Liver (tissue), 8 donors: ENCODE measurements at regions not wholly inside any gene's neighbourhood (a gene's known extent, or its start where the extent isn't known, plus 50 kb on each side); places are given as distances from the start of the nearest gene placed in this dataset.

ENCODE experiments used
- DNase-seq: peaks from one replicate; pipeline ENCODE4 v3.0.0-alpha.2; 2017; ENCODE audit warnings: low spot score
- H3K27ac ChIP-seq, 2 donors: one replicate each; pipeline ENCODE4 v1.7.0; 2013; ENCODE audit warnings: inconsistent platforms in 2 of 2, low read length in 2 of 2, control low read depth in 1 of 2, low read depth in 1 of 2, mild to moderate bottlenecking in 1 of 2
- H3K27me3 ChIP-seq, 4 donors: one replicate each; pipeline versions ENCODE4 v1.6.1 to v1.7.0; 2013; ENCODE audit warnings: low read length in 3 of 4, inconsistent platforms in 1 of 4, mild to moderate bottlenecking in 1 of 4, moderate library complexity in 1 of 4; ENCODE audit not compliant: control insufficient read depth in 4 of 4, insufficient read depth in 4 of 4
- H3K36me3 ChIP-seq, 4 donors: one replicate each; pipeline versions ENCODE4 v1.6.1 to v1.7.0; 2013; ENCODE audit warnings: low read length in 3 of 4, mild to moderate bottlenecking in 3 of 4, low read depth in 1 of 4, moderate library complexity in 1 of 4; ENCODE audit not compliant: control insufficient read depth in 4 of 4, insufficient read depth in 3 of 4
- H3K4me1 ChIP-seq, 4 donors: one replicate each; pipeline versions ENCODE4 v1.6.1 to v1.7.0; 2013; ENCODE audit warnings: low read length in 3 of 4, mild to moderate bottlenecking in 3 of 4, moderate library complexity in 1 of 4; ENCODE audit not compliant: control insufficient read depth in 4 of 4, insufficient read depth in 4 of 4
- H3K4me3 ChIP-seq, 3 donors: one replicate each; pipeline versions ENCODE4 v1.6.1 to v1.7.0; 2013; ENCODE audit warnings: low read length in 3 of 3, control low read depth in 1 of 3, low read depth in 1 of 3, mild to moderate bottlenecking in 1 of 3
- H3K9ac ChIP-seq, 2 donors: one replicate each; pipeline ENCODE4 v1.7.0; 2013; ENCODE audit warnings: low read length in 2 of 2, mild to moderate bottlenecking in 2 of 2, moderate library complexity in 2 of 2, control low read depth in 1 of 2, low read depth in 1 of 2
- H3K9me3 ChIP-seq, 4 donors: one replicate each; pipeline versions ENCODE4 v1.6.1 to v1.7.0; 2013; ENCODE audit warnings: low read length in 3 of 4; ENCODE audit not compliant: control insufficient read depth in 4 of 4
- EGR1 ChIP-seq, 2 donors: IDR thresholded peaks; 2 replicates each; pipeline ENCODE4 v1.6.1; 2016 to 2018; ENCODE audit warnings: antibody characterized with exemption in 2 of 2, low read depth in 2 of 2
- FOXA1 ChIP-seq: IDR thresholded peaks from 2 replicates; pipeline ENCODE4 v1.6.1; 2016; ENCODE audit warnings: antibody characterized with exemption
- FOXA2 ChIP-seq: IDR thresholded peaks from 2 replicates; pipeline ENCODE4 v1.6.1; 2016; ENCODE audit warnings: antibody characterized with exemption
- GABPA ChIP-seq, 2 donors: IDR thresholded peaks in 1 of 2; conservative IDR thresholded peaks in 1 of 2; 2 replicates each; pipeline ENCODE4 v1.6.1; 2016; ENCODE audit warnings: antibody characterized with exemption in 2 of 2, mild to moderate bottlenecking in 1 of 2, moderate library complexity in 1 of 2
- HNF4A ChIP-seq, 2 donors: conservative IDR thresholded peaks; 2 replicates each; pipeline ENCODE4 v1.6.1; 2016; ENCODE audit warnings: antibody characterized with exemption in 2 of 2, mild to moderate bottlenecking in 2 of 2
- HNF4G ChIP-seq: IDR thresholded peaks from 2 replicates; pipeline ENCODE4 v1.6.1; 2016; ENCODE audit warnings: antibody characterized with exemption
- JUND ChIP-seq, 2 donors: IDR thresholded peaks; 2 replicates each; pipeline ENCODE4 v1.6.1; 2016; ENCODE audit warnings: antibody characterized with exemption in 2 of 2
- NR2F2 ChIP-seq: IDR thresholded peaks from 2 replicates; pipeline ENCODE4 v1.6.1; 2016; ENCODE audit warnings: antibody characterized with exemption
- RAD21 ChIP-seq, 2 donors: IDR thresholded peaks; 2 replicates each; pipeline ENCODE4 v1.6.1; 2016; ENCODE audit warnings: antibody characterized with exemption in 2 of 2, mild to moderate bottlenecking in 2 of 2
- RXRA ChIP-seq, 2 donors: IDR thresholded peaks; 2 replicates each; pipeline ENCODE4 v1.6.1; 2017 to 2018; ENCODE audit warnings: antibody characterized with exemption in 2 of 2, mild to moderate bottlenecking in 1 of 2
- SP1 ChIP-seq: IDR thresholded peaks from 2 replicates; pipeline ENCODE4 v1.6.1; 2018; ENCODE audit warnings: antibody characterized with exemption, mild to moderate bottlenecking
- TAF1 ChIP-seq: conservative IDR thresholded peaks from 2 replicates; pipeline ENCODE4 v1.6.1; 2016; ENCODE audit warnings: antibody characterized with exemption, mild to moderate bottlenecking
- YY1 ChIP-seq: IDR thresholded peaks from 2 replicates; pipeline ENCODE4 v1.6.1; 2016; ENCODE audit warnings: antibody characterized with exemption, mild to moderate bottlenecking
- WGBS: extraction: QIAGEN DNeasy Blood & Tissue Kit; methylation state at CpG from one replicate; pipeline ENCODE4 v1.1.7; 2013; 5-methylcytosine and 5-hydroxymethylcytosine counted together
- TF ChIP-seq, protein P1 (sequence below): IDR thresholded peaks from 2 replicates; pipeline ENCODE4 v1.6.1; 2016; ENCODE audit warnings: antibody characterized with exemption
- TF ChIP-seq, protein P2 (sequence below): IDR thresholded peaks from 2 replicates; pipeline ENCODE4 v1.6.1; 2016; ENCODE audit warnings: antibody characterized with exemption, mild to moderate bottlenecking
- TF ChIP-seq, protein P3 (sequence below): IDR thresholded peaks from 2 replicates; pipeline ENCODE4 v1.6.1; 2016; ENCODE audit warnings: antibody characterized with exemption
- TF ChIP-seq, protein P4 (sequence below): IDR thresholded peaks from 2 replicates; pipeline ENCODE4 v1.6.1; 2016; ENCODE audit warnings: antibody characterized with exemption
- TF ChIP-seq, protein P5 (sequence below): fragments of 150-350 bp; IDR thresholded peaks from 2 replicates; pipeline ENCODE4 v1.5.1; 2017; ENCODE audit warnings: improper control_type of control experiment, low read depth, low read length; ENCODE audit not compliant: missing input control
- donor health status: healthy.
- donor health status: healthy.
- donor health status: healthy.
- donor health status: healthy.
- donor health status: healthy.

DNA sequence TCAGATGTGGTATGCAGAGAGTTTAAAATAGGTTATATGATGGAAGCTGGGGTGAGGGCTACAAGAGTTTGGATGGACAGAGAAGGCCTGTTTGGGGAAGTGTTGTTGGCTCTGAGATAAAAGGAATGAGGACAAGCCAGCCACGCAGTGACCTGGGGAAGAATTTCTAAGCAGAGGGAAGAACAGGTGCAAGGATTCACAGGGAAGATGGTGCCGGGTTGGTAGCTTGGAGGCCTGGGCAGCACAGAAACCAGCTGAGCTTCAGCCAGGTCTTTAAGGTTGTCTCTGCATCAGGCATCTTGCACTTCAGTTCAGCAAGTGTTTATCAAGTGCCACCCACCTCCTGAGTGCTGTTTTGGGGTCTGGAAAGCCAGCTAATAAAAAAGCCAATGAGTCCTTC lies 1163.7 kb downstream of the AACS start:
- no peaks in the 10 kb centered on the region for H3K36me3 ChIP-seq
- no peaks in the 10 kb centered on the region for H3K27me3 ChIP-seq
- H3K4me3 ChIP-seq, result no peak overlapping the region
- no peak overlapping the region for H3K9ac ChIP-seq
- H3K9me3 ChIP-seq, result no peaks in the 10 kb centered on the region
- H3K27ac ChIP-seq, result no peak overlapping the region
- 84% methylated on average over 2 of the region's 2 CpGs for WGBS
- no peaks in the 10 kb centered on the region for H3K4me1 ChIP-seq
- TF ChIP-seq, protein P1, sequence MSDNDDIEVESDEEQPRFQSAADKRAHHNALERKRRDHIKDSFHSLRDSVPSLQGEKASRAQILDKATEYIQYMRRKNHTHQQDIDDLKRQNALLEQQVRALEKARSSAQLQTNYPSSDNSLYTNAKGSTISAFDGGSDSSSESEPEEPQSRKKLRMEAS, result no peak
- TF ChIP-seq EGR1 (IDR thresholded peaks at IDR 0.05; ENCODE audit: low read depth in 2 of 2), result no peak
- no peak for TF ChIP-seq JUND (IDR thresholded peaks at IDR 0.05)
- TF ChIP-seq FOXA2, result no peak
- TF ChIP-seq RAD21 (IDR thresholded peaks at IDR 0.05), result no peak
- no peak for TF ChIP-seq TAF1
- no peak for TF ChIP-seq SP1
- no peak for TF ChIP-seq YY1
- no peak for TF ChIP-seq HNF4G
- TF ChIP-seq, protein P2, sequence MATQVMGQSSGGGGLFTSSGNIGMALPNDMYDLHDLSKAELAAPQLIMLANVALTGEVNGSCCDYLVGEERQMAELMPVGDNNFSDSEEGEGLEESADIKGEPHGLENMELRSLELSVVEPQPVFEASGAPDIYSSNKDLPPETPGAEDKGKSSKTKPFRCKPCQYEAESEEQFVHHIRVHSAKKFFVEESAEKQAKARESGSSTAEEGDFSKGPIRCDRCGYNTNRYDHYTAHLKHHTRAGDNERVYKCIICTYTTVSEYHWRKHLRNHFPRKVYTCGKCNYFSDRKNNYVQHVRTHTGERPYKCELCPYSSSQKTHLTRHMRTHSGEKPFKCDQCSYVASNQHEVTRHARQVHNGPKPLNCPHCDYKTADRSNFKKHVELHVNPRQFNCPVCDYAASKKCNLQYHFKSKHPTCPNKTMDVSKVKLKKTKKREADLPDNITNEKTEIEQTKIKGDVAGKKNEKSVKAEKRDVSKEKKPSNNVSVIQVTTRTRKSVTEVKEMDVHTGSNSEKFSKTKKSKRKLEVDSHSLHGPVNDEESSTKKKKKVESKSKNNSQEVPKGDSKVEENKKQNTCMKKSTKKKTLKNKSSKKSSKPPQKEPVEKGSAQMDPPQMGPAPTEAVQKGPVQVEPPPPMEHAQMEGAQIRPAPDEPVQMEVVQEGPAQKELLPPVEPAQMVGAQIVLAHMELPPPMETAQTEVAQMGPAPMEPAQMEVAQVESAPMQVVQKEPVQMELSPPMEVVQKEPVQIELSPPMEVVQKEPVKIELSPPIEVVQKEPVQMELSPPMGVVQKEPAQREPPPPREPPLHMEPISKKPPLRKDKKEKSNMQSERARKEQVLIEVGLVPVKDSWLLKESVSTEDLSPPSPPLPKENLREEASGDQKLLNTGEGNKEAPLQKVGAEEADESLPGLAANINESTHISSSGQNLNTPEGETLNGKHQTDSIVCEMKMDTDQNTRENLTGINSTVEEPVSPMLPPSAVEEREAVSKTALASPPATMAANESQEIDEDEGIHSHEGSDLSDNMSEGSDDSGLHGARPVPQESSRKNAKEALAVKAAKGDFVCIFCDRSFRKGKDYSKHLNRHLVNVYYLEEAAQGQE, result no peak
- no peak for TF ChIP-seq HNF4A (conservative IDR thresholded peaks at IDR 0.05)
- TF ChIP-seq GABPA (IDR thresholded peaks at IDR 0.05 in 1 of 2, conservative IDR thresholded peaks at IDR 0.05 in 1 of 2), result no peak
- no peak for DNase-seq

DNA sequence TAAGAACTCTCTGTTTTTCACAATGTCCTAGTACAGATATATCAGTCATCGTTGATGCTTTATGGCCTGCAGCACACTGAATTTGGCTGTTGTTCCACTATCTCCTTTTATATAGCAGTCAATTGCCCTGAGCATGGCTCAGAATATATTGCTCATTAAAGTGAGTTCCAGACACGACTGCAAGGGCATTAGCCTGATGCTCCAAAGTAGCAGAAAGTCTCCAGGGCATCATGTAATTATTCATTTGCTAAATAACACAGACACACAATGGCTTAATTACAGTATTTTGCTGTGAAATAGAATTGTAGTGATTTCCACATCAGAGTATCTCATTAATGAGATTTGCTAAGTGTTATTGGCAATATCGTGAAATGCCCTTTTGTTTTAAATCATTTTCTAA lies 1167.5 kb downstream of the AACS start:
- Histone ChIP-seq H3K9ac (no peak overlapping the region), H3K4me3 (no peak overlapping the region), H3K27ac (no peak overlapping the region), H3K4me1 (no peaks in the 10 kb centered on the region), H3K9me3 (no peaks in the 10 kb centered on the region), H3K27me3 (no peaks in the 10 kb centered on the region), H3K36me3 (no peaks in the 10 kb centered on the region)
- TF ChIP-seq, protein P3, sequence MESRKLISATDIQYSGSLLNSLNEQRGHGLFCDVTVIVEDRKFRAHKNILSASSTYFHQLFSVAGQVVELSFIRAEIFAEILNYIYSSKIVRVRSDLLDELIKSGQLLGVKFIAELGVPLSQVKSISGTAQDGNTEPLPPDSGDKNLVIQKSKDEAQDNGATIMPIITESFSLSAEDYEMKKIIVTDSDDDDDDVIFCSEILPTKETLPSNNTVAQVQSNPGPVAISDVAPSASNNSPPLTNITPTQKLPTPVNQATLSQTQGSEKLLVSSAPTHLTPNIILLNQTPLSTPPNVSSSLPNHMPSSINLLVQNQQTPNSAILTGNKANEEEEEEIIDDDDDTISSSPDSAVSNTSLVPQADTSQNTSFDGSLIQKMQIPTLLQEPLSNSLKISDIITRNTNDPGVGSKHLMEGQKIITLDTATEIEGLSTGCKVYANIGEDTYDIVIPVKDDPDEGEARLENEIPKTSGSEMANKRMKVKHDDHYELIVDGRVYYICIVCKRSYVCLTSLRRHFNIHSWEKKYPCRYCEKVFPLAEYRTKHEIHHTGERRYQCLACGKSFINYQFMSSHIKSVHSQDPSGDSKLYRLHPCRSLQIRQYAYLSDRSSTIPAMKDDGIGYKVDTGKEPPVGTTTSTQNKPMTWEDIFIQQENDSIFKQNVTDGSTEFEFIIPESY, result no peak
- no peak for TF ChIP-seq NR2F2
- TF ChIP-seq, protein P4, sequence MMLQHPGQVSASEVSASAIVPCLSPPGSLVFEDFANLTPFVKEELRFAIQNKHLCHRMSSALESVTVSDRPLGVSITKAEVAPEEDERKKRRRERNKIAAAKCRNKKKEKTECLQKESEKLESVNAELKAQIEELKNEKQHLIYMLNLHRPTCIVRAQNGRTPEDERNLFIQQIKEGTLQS, result no peak
- TF ChIP-seq JUND (IDR thresholded peaks at IDR 0.05), result no peak
- TF ChIP-seq, protein P5, sequence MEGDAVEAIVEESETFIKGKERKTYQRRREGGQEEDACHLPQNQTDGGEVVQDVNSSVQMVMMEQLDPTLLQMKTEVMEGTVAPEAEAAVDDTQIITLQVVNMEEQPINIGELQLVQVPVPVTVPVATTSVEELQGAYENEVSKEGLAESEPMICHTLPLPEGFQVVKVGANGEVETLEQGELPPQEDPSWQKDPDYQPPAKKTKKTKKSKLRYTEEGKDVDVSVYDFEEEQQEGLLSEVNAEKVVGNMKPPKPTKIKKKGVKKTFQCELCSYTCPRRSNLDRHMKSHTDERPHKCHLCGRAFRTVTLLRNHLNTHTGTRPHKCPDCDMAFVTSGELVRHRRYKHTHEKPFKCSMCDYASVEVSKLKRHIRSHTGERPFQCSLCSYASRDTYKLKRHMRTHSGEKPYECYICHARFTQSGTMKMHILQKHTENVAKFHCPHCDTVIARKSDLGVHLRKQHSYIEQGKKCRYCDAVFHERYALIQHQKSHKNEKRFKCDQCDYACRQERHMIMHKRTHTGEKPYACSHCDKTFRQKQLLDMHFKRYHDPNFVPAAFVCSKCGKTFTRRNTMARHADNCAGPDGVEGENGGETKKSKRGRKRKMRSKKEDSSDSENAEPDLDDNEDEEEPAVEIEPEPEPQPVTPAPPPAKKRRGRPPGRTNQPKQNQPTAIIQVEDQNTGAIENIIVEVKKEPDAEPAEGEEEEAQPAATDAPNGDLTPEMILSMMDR, result no peak
- no peak for TF ChIP-seq FOXA1
- TF ChIP-seq, protein P2, result no peak
- no peak for TF ChIP-seq TAF1
- TF ChIP-seq HNF4A (conservative IDR thresholded peaks at IDR 0.05), result no peak
- no peak for TF ChIP-seq GABPA (IDR thresholded peaks at IDR 0.05 in 1 of 2, conservative IDR thresholded peaks at IDR 0.05 in 1 of 2)
- TF ChIP-seq RXRA (IDR thresholded peaks at IDR 0.05), result no peak
- no peak for TF ChIP-seq EGR1 (IDR thresholded peaks at IDR 0.05; ENCODE audit: low read depth in 2 of 2)
- TF ChIP-seq, protein P1, result no peak
- TF ChIP-seq SP1, result no peak
- no peak for TF ChIP-seq YY1
- no peak for TF ChIP-seq FOXA2
- no peak for TF ChIP-seq HNF4G
- TF ChIP-seq RAD21 (IDR thresholded peaks at IDR 0.05), result no peak
- DNase-seq, result no peak
- WGBS, result 76% methylated on average over 3 of the region's 3 CpGs
